HG02884 (cell line): ENCODE measurements at regions not wholly inside any gene's neighbourhood (a gene's known extent, or its start where the extent isn't known, plus 50 kb on each side); places are given as distances from the start of the nearest gene placed in this dataset.
"Not testable (repeated sequence)": the region's sequence is repeated elsewhere in the genome, so short reads cannot be mapped to it uniquely, and the experiment has no call there.

Source experiments
- ATAC-seq: cut with Tn5 transposase; IDR thresholded peaks from one replicate; pipeline ENCODE4 v1.9.1; 2021; ENCODE audit warnings: mild to moderate bottlenecking, moderate library complexity; ENCODE audit not compliant: unreplicated experiment

DNA sequence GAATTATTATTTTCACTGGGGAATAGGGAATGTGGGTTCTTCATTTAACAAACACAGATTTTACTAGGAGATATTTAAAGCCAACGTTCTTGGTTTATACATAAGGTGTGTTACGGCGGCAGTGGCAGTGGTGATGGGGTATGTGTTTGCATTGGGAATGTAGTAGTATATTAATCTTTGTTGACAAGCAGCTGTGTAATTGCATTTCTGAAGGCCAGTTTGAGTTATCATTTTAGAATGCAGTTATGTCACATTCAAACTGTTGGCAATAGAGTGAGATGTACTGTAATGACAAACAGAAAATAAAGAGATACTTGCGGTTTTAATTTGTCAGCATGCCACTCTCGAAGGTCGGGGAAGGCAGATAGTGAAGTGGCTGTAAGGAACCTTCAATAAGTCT, 628.6 kb upstream of the POM121L12 start:
- ATAC-seq: no peak

DNA sequence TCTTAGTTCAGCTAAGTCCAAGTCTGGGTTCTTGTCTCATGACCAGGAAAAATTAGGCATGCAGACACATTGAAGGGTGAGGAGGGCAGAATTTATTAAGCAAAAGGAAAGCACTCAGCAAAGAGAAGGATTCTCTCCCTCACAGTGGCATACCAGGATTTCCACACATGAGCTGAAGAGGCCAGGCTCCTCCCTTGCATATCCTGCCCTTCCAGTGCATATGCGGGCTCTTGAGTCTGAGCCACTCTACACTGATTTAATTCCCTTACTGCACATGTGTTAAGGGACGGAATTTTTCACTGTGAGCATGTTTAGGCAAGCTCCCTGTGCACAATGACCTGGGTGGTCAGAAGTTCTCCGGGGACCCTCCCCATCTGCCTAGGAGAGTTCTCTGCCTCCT, 652.7 kb upstream of the POM121L12 start:
- no peak for ATAC-seq

DNA sequence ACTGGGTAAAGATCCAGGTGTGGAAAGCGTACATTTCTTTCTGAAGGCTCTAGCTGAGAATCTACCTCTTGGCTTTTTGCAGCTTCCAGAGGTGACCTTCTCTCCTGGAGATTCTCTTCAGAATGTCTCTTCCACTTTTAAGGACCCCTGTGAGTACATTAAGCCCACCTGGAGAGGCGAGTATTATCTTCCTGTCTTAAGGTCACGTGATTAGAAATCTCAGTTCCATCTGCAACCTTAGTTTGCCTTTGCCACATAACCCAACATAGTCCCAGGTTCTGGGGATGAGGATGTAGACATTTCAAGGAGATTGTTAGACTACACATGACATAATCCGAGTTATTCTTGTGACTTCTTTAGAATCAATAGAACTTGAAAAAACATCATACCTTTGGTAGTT, 665.5 kb upstream of the POM121L12 start:
- ATAC-seq: no peak

DNA sequence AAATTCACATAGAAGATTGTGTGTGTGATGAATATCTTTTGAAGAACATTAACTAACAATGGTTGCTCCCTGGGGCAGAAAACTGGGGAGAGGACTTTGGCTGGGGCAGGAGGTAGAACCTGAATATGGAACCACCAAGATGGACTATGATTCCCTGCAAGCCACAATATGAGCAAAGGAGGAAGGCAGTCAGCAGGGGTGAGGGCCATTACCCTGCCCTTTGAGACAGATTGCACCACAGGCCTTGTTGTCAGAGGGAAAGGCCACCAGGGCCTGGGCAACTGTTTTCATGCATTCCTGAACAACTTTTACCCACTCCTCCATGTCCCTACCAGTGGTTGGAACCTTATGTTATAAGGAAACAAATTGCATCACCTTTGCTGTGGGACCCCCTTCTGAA, 670.1 kb upstream of the POM121L12 start:
- no peak for ATAC-seq

DNA sequence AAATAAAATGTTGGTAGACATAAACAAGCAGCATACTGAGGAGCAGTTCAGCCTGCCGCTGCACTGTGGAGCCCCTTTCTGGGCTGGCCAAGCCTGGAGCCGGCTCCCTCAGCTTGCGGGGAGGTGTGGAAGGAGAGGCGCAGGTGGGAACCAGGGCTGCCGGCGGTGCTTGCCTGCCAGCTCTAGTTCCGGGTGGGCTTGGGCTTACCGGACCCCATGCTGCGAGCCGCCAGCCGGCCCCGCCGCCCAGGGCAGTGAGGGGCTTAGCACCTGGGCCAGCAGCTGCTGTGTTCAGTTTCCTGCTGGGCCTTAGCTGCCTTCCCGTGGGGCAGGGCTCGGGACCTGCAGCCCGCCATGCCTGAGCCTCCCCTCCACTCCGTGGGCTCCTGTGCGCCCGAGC, 672.9 kb upstream of the POM121L12 start:
- no peak for ATAC-seq

DNA sequence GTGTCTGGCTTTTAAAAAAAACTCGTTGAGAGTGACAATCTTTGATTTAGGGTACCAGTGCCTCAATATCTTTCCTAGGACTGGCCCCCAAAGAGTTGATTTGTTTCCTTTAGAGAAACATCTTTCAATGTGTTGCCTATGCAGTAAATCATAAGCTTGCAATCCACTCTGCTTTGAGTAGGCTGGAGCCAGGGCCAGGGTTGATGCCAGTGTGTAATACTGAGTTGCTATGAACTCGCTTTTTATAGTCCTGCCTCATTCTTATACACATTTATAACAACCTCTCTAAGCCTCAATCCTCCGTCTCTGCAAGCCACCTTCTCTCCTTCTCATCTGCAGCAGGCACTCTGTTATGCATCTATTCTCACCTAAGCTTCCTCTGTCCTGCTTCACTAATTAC, 674.9 kb upstream of the POM121L12 start:
- no peak for ATAC-seq

DNA sequence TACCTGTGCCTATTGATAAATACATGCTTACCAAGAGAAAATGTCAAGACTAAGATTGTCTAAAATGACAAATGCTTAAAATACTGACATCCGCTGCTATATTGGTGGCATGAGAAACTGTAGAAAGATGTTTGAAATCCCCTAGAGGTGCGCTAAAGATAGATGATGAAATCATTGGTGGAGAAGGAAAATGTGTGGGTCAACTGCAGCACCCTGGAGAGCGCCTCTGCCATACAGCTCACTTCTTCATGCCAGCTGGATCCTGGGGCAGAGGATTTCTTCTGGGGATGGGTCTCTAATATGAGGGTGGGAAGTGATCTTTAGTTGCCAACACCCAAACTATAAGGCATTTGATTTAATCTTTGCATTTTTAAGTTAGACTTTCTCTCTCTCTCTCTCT, 680.4 kb upstream of the POM121L12 start:
- no peak for ATAC-seq

DNA sequence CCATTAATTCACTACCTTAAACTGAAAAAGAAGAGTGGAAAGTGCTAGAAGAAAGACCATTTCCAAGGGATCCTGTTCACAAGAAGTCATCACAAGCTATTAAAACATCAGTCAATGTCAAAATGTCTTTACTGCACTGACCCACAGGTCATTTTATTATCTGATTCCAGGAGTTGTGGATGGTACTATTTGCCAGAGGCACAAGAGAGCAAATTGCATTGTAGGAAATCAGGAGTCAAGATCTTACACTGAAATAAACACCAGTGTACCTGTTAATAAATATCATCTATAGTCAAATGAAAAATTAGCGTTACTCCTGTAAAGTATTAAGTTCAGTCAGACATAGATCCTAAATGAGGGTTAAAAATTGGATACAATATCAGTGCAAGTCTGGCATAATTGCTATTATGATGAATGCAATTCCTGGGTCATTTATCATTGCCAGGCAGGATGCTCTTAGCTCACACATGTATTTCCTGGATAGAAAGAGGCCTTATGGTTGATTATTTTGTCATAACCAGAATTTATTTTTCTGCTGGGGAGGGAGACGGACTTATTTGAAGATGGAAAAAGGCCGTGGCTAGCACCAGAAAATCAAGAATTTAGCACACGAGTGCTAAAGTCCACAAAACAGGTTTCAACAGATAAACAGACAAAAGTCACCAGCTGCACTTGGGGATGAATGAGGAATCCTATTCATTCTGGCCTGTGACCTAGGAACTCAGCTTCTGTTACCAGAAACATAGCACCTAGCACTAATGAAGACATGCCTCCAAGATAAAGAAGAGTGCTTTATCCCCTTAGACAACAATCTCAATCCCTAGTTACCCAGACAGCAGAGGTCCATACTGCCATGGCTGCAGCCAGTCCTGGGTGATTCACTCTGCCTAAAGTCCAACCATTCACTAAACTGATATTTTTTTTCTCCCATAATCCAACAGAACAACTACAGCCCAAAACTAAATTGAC, 683.1 kb upstream of the POM121L12 start:
- no peak for ATAC-seq

DNA sequence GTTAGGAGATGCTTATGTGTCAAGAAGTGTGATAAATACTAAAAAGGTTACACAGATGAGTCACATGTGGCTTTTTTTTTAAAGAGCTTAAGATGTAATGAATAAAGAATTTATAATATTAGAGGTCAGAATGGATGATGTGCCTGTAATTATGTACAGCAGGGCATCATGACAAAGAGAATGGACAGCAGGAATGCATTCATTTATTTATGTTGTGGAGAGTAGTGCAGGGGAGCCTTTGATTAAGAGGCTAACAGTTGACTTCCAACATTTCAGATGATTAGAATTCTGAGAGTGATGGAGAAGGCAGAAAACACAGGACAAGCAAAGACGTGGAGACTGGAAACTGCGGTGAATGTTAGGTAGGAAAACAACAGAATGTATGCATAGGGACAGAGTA, 691.4 kb upstream of the POM121L12 start:
- ATAC-seq: no peak

DNA sequence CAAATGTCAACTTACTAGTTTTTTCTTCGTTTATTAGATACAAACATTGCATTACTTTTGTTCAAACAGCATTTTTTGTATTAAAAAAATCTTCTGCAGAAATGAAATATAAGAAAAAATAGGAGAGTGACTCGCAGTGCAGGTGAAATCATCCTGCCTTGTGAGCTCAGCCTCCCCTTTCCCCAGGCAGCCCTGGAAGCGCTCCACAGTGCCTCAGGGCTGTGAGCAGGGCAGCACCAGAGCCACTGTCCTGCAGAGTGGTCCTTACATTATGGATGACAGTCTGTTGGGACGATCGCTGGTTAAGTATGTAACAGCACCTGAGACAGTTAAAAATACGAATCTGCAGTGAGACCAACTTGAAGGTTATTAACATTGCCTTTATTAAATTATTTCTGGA, 695.4 kb upstream of the POM121L12 start:
- ATAC-seq: no peak

DNA sequence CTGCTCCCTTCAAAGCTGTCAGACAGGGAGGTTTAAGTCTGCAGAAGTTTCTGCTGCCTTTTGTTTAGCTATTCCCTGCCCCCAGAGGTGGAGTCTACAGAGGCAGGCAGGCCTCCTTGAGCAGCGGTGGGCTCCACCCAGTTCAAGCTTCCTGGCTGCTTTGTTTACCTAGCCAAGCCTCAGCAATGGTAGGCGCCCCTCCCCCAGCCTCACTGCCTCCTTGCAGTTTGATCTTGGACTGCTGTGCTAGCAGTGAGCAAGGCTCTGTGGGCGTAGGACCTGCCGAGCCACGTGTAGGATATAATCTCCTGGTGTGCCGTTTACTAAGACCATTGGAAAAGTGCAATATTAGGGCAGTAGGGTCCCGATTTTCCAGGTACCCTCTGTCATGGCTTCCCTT, 707.1 kb upstream of the POM121L12 start:
- ATAC-seq: not testable (repeated sequence)

DNA sequence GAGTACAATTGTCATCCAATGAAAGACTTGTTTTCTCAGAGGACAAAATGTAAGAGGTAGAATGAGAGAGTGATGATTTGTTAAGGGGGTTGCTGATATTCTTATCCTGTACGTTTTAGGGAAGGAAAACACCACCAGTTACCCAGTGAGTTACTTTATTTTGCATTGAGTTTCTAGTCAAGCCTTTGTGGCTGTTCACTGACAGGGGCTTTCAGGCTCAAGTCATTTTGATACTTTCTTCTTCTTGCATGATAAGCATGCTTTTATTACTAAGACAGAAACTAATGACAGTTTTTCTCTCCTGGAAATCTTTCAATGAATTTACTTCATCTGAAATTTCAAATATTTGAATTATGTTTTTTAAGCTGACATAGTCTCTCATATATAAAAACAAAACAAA, 710.2 kb upstream of the POM121L12 start:
- peak; percentile 59 for ATAC-seq

DNA sequence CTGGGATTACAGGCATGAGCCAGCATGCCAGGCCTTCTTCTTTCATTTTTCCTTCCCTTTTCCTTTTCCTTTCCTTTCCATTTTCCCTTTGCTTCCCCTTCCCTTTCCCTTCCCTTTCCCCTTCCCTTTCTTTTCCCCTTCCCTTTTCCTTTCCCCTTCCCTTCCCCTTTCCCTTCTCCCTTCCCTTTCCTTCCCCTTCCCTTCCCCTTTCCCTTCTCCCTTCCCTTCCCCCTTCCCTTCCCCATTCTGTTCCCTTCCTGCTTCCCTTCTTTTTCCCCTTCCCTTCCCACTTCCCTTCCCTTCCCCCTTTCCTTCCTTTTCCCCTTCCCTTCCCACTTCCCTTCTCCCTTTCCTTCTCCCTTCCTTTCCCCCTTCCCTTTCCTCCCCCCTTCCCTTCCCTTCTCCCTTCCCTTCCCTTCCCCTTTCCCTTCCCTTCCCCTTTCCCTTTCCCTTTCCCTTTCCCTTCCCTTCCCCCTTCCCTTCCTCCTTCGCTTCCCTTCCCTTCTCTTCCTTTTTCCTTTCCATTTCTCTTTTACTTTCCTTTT, 712.2 kb upstream of the POM121L12 start:
- no peak for ATAC-seq

DNA sequence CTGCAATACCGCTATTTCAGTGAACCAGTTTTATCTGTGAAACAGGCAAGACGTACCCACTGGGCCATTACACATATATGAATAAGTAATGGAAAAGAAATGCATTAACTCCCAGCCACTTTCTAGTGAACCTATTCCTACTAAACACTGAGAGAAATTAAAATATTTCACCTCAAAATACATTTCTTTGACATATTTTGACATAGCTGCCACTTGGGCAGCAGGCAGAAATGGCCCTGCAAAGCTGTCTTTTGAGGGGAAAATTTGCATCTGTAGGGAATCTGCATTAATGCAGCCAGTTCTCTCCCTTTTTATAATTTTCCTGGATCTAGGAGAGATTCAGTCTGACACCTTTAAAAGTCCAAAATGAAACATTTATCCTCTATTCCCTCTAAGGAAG, 714.8 kb upstream of the POM121L12 start:
- no peak for ATAC-seq

DNA sequence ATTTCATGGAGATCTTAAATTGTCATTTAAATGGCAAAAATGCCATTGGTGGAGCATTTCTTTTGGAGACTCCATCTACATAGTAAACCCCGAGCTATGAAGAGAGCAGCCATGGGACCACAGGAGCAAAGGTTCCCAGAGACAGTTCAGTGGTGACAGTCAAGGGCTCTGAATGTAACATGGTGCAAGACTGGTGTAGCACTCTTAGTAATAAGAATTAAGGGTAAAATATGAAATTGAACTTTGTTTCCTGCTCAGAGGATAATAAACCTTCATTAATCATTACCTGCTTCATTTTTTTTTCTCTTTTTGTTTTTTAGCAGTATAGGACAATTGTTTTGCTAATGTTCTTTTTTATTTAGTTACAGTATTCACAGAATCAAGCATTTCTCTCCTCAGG, 717.5 kb upstream of the POM121L12 start:
- ATAC-seq: no peak

DNA sequence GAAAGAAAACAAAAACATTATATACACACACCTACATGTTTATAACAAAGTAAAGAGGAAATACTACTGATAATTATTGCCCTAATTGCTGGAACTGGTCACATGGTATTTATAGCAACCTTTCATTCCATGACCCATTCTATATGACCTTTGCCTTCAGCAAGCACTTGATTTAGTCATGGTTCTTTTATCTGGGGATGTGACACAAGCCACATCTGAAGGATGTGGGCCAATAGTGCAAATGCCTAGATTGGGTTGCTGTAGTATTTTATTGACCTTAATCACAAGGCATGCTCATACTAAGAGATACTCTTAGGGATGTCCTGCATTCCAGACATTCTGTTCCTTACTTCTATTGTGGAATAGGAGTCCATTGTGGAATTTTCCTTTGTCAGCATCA, 723.5 kb upstream of the POM121L12 start:
- ATAC-seq: no peak

DNA sequence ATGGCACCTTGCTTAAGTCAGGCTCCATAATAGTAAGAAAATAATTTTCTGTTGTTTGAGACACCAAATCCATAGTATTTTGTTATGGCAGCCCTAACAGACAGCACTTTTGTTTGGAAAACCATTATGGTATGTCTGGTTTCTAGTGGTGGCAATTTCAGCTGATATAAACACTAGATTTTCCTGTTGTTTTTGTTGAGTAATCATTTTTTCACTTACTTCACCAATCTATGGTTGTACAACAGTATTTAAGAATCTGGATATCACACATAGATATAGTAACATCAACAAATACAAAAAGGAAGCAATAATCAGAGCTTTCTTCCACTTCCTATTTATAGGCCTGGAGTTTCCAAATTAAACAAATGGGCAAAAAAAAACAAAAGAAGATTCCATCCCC, 725.8 kb upstream of the POM121L12 start:
- no peak for ATAC-seq

DNA sequence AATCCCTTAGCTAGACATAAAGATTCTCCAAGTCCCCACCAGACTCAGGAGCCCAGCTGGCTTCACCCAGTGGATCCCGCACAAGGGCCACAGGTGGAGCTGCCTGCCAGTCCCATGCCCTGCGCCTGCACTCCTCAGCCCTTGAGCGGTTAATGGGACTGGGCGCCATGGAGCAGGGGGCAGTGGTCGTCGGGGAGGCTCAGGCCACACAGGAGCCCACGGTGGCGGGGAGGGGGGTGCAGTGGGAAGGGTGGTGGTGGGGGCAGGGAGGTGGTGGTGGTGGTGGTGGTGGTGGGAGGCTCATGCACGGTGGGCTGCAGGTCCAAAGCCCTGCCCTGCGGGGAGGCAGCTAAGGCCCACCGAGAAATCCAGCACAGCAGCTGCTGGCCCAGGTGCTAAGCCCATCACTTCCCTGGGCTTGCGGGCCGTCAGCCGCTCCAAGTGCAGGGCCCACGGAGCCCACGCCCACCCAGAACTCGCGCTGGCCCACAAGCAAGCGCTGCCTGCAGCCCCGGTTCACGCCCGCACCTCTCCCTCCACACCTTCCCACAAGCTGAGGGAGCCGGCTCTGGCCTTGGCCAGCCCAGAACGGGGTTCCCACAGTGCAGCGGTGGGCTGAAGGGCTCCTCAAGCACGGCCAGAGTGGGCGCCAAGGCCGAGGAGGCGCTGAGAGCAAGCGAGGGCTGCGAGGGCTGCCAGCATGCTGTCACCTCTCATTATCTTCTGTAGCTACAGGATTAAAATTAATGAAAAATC, 732.5 kb upstream of the POM121L12 start:
- ATAC-seq: no peak

DNA sequence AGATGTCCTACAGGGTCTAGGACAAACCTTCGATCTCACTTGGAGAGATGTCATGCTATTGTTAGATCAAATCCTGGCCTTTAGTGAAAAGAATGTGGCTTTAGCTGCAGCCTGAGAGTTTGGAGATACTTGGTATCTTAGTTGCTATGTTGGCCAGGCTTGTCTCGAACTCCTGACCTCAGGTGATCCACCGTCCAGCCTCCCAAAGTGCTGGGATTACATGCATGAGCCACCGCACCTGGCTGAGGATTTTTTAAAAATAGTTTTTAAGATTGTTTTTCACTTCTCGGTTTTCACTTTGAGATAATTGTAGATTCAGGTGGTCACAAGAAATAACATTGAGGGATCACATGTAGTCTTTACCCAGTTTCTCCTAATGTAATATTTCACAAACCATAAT, 738.3 kb upstream of the POM121L12 start:
- no peak for ATAC-seq

DNA sequence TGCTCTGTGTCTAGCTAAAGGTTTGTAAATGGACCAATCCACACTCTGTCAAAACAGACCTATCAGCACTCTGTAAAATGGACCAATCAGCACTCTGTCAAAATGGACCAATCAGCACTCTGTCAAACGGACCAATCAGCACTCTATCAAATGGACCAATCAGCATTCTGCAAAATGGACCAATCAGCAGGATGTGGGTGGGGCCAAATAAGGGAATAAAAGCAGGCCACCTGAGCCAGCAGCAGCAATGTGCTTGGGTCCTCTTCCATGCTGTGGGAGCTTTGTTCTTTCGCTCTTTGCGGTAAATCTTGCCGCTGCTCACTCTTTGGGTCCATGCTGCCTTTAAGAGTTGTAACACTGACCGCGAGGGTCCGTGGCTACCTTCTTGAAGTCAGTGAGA, 740.5 kb upstream of the POM121L12 start:
- ATAC-seq: no peak

DNA sequence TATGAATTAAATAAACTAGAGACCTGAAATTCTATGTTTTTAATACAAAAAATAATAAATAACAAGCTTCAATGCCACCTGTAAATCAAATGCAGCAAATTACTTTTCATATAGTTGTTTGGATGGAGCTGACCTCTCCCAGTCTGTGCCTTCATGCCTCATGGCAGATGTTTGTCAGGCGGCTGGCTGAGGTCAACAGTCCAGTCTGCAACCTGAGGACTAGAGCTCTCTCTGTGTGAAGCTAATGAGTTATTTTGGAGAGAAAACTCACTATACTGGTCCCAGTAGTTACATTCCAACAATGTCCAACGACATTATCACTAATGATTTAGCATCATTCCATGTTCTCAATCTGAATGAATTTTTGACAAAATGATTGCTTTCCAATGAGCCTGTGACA, 746.2 kb upstream of the POM121L12 start:
- no peak for ATAC-seq

DNA sequence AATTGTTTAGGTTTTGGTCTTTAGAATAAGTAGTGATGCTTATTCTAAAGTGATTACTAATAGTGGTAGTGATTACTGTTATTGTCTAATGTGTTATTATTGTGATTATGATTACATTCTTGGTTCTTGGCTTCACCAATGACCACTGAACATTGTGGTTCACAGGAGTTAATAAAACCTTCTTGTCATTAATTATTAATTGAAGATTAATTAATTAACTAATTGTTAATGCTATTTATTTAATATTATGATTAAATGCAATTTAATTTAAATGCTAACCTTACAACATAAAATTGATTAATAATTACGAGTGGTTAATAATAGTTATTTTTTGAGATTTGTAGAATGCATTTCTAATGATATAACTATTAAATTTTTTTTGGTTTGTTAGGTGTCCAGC, 747.7 kb upstream of the POM121L12 start:
- no peak for ATAC-seq
